ENCODE measurements at regions not wholly inside any gene's neighbourhood (a gene's known extent, or its start where the extent isn't known, plus 50 kb on each side); places are given as distances from the start of the nearest gene placed in this dataset.
"Not testable (repeated sequence)": the region's sequence is repeated elsewhere in the genome, so short reads cannot be mapped to it uniquely, and the experiment has no call there.

- DNase-seq (ENCODE audit: low read depth), result no peak
Observed at GRCh38 chr13:76829572-76830327, 56.5 kb downstream of the KCTD12 start.

GRCh38 chr13:76828316-76828741 lies 57.9 kb downstream of the KCTD12 start:
- peak; percentile 48 for DNase-seq (ENCODE audit: low read depth)

- no peak for DNase-seq (ENCODE audit: low read depth)
Observed at GRCh38 chr13:76826527-76826926, 59.7 kb downstream of the KCTD12 start.

- no peak for DNase-seq (ENCODE audit: low read depth)
Observed at GRCh38 chr13:76825430-76825829, 60.8 kb downstream of the KCTD12 start.

GRCh38 chr13:76823969-76824368 lies 62.2 kb downstream of the KCTD12 start:
- DNase-seq (ENCODE audit: low read depth), result no peak

- DNase-seq (ENCODE audit: low read depth), result peak; percentile 63
Observed at GRCh38 chr13:76822698-76823267, 63.4 kb downstream of the KCTD12 start.

GRCh38 chr13:76821222-76821621 lies 65.0 kb downstream of the KCTD12 start:
- not testable (repeated sequence) for DNase-seq (ENCODE audit: low read depth)

GRCh38 chr13:76820759-76821158 lies 65.4 kb downstream of the KCTD12 start:
- peak; percentile 35 for DNase-seq (ENCODE audit: low read depth)

- no peak for DNase-seq (ENCODE audit: low read depth)
Observed at GRCh38 chr13:76816394-76816793, 69.8 kb downstream of the KCTD12 start.

GRCh38 chr13:76815344-76815743 lies 70.9 kb downstream of the KCTD12 start:
- DNase-seq (ENCODE audit: low read depth), result no peak

- DNase-seq (ENCODE audit: low read depth), result no peak
Observed at GRCh38 chr13:76813891-76814290, 72.3 kb downstream of the KCTD12 start.

- DNase-seq (ENCODE audit: low read depth), result no peak
Observed at GRCh38 chr13:76813000-76813691, 73.1 kb downstream of the KCTD12 start.

- no peak for DNase-seq (ENCODE audit: low read depth)
Observed at GRCh38 chr13:76812206-76812897, 73.9 kb downstream of the KCTD12 start.

GRCh38 chr13:76809389-76809788 lies 76.8 kb downstream of the KCTD12 start:
- DNase-seq (ENCODE audit: low read depth), result no peak

GRCh38 chr13:76808927-76809326 lies 77.3 kb downstream of the KCTD12 start:
- no peak for DNase-seq (ENCODE audit: low read depth)

GRCh38 chr13:76804801-76805200 lies 81.4 kb downstream of the KCTD12 start:
- DNase-seq (ENCODE audit: low read depth), result no peak

- DNase-seq (ENCODE audit: low read depth), result no peak
Observed at GRCh38 chr13:76803831-76804230, 82.4 kb downstream of the KCTD12 start.

- DNase-seq (ENCODE audit: low read depth), result no peak
Observed at GRCh38 chr13:76800943-76801342, 85.3 kb downstream of the KCTD12 start.

- DNase-seq (ENCODE audit: low read depth), result peak; percentile 10
Observed at GRCh38 chr13:76799696-76800095, 86.5 kb downstream of the KCTD12 start.

- DNase-seq (ENCODE audit: low read depth), result peak; percentile 12
Observed at GRCh38 chr13:76798037-76798436, 88.2 kb downstream of the KCTD12 start.

- no peak for DNase-seq (ENCODE audit: low read depth)
Observed at GRCh38 chr13:76797361-76797760, 88.8 kb downstream of the KCTD12 start.

- no peak for DNase-seq (ENCODE audit: low read depth)
Observed at GRCh38 chr13:76796851-76797250, 89.4 kb downstream of the KCTD12 start.

Measured in ELR (cell line).